GM19397 (cell line): ENCODE measurements at regions not wholly inside any gene's neighbourhood (a gene's known extent, or its start where the extent isn't known, plus 50 kb on each side); places are given as distances from the start of the nearest gene placed in this dataset.
"Not testable (repeated sequence)": the region's sequence is repeated elsewhere in the genome, so short reads cannot be mapped to it uniquely, and the experiment has no call there.

Experiments
- ATAC-seq: cut with Tn5 transposase; IDR thresholded peaks from one replicate; pipeline ENCODE4 v1.9.1; 2021; ENCODE audit warnings: mild to moderate bottlenecking, moderate library complexity; ENCODE audit not compliant: unreplicated experiment

- ATAC-seq: not testable (repeated sequence)
Measured at GRCh38 chr2:111492995-111493719, 372.4 kb downstream of the BCL2L11 start.

GRCh38 chr2:111493720-111494078, 373.0 kb downstream of the BCL2L11 start:
- ATAC-seq: not testable (repeated sequence)

GRCh38 chr2:111494288-111494980, 373.7 kb downstream of the BCL2L11 start:
- ATAC-seq: not testable (repeated sequence)

- ATAC-seq: not testable (repeated sequence)
Measured at GRCh38 chr2:111494981-111495315, 374.2 kb downstream of the BCL2L11 start.

- ATAC-seq: not testable (repeated sequence)
Measured at GRCh38 chr2:111495636-111496035, 374.9 kb downstream of the BCL2L11 start.

- ATAC-seq: not testable (repeated sequence)
Measured at GRCh38 chr2:111496176-111496575, 375.5 kb downstream of the BCL2L11 start.

- ATAC-seq: not testable (repeated sequence)
Measured at GRCh38 chr2:111496860-111497259, 376.1 kb downstream of the BCL2L11 start.

- not testable (repeated sequence) for ATAC-seq
Measured at GRCh38 chr2:111497270-111497669, 376.6 kb downstream of the BCL2L11 start.

- ATAC-seq: not testable (repeated sequence)
Measured at GRCh38 chr2:111500536-111501062, 379.9 kb downstream of the BCL2L11 start.

- ATAC-seq: not testable (repeated sequence)
Measured at GRCh38 chr2:111503844-111504570, 380.0 kb downstream of the ANAPC1 start.

- not testable (repeated sequence) for ATAC-seq
Measured at GRCh38 chr2:111504571-111504942, 379.4 kb downstream of the ANAPC1 start.

- not testable (repeated sequence) for ATAC-seq
Measured at GRCh38 chr2:111505267-111505666, 378.7 kb downstream of the ANAPC1 start.

GRCh38 chr2:111506936-111507335, 377.1 kb downstream of the ANAPC1 start:
- ATAC-seq: peak; percentile 72

GRCh38 chr2:111509225-111509869, 374.6 kb downstream of the ANAPC1 start:
- not testable (repeated sequence) for ATAC-seq

- not testable (repeated sequence) for ATAC-seq
Measured at GRCh38 chr2:111510384-111510783, 373.6 kb downstream of the ANAPC1 start.

- not testable (repeated sequence) for ATAC-seq
Measured at GRCh38 chr2:111511062-111511461, 372.9 kb downstream of the ANAPC1 start.

GRCh38 chr2:111512378-111512777, 371.6 kb downstream of the ANAPC1 start:
- ATAC-seq: not testable (repeated sequence)

- not testable (repeated sequence) for ATAC-seq
Measured at GRCh38 chr2:111514138-111514537, 369.9 kb downstream of the ANAPC1 start.

GRCh38 chr2:111517050-111517720, 366.8 kb downstream of the ANAPC1 start:
- not testable (repeated sequence) for ATAC-seq

- not testable (repeated sequence) for ATAC-seq
Measured at GRCh38 chr2:111517721-111518053, 366.3 kb downstream of the ANAPC1 start.
